ENCODE measurements at regions not wholly inside any gene's neighbourhood (a gene's known extent, or its start where the extent isn't known, plus 50 kb on each side); places are given as distances from the start of the nearest gene placed in this dataset.

GRCh38 chr2:149703281-149703680 lies 115.7 kb upstream of the MMADHC start:
- TF ChIP-seq CTCF (IDR thresholded peaks at IDR 0.05; ENCODE audit: extremely low read depth in 1 of 2, insufficient read depth in 1 of 2, low read depth in 1 of 2, low read length in 2 of 2): no peak
- TF ChIP-seq EZH2 (IDR thresholded peaks at IDR 0.05; ENCODE audit: borderline replicate concordance, low read depth, low read length, severe bottlenecking): no peak
- peak; percentile 50 for TF ChIP-seq POLR2AphosphoS5 (IDR thresholded peaks at IDR 0.05; ENCODE audit: insufficient read depth, low read depth, low read length)
- TF ChIP-seq POLR2A (IDR thresholded peaks at IDR 0.05; ENCODE audit: low read depth, low read length): no peak
- TF ChIP-seq MYC (IDR thresholded peaks at IDR 0.05; ENCODE audit: low read depth, low read length): no peak
- peak; percentile 71 for TF ChIP-seq JUN (IDR thresholded peaks at IDR 0.05; ENCODE audit: borderline replicate concordance, insufficient read depth, insufficient read length, low read depth)
- TF ChIP-seq MAX (IDR thresholded peaks at IDR 0.05; ENCODE audit: insufficient read depth, insufficient read length): no peak
- peak; percentile 82 for TF ChIP-seq GATA2 (IDR thresholded peaks at IDR 0.05; ENCODE audit: insufficient read depth, insufficient read length, low read depth, low read length)
- peak; percentile 84 for TF ChIP-seq FOS (IDR thresholded peaks at IDR 0.05; ENCODE audit: borderline replicate concordance, insufficient read depth, low read length)
